Panc1 (cell line): ENCODE measurements at regions not wholly inside any gene's neighbourhood (a gene's known extent, or its start where the extent isn't known, plus 50 kb on each side); places are given as distances from the start of the nearest gene placed in this dataset.

Source experiments
- ATAC-seq: fragments of 200-7000 bp; cut with Tn5 transposase; 2 replicates; pipeline ENCODE4 v1.9.1; 2020; ENCODE audit warnings: mild to moderate bottlenecking, moderate library complexity
- BruUV-seq: library from RNA; stranded (reverse); fragments of 400-500 nt; replicated peaks from 2 replicates; lab custom pipeline; 2021; lab: Mats Ljungman, UMichigan
- CTCF ChIA-PET: fragments of 300-600 bp; sonication (Branson Sonifier 250); formaldehyde crosslinking; loops from one replicate; lab custom pipeline; 2022; ENCODE audit warnings: antibody characterized with exemption; lab: Charles Lee
- POLR2A ChIA-PET: fragments of 300-600 bp; sonication (Branson Sonifier 250); formaldehyde crosslinking; loops from one replicate; lab custom pipeline; 2022; ENCODE audit warnings: antibody characterized with exemption; lab: Charles Lee
- DNase-seq: peaks from one replicate; pipeline ENCODE4 v3.0.0-alpha.2; 2010; ENCODE audit warnings: low read depth, low spot score
- H3K27ac ChIP-seq: 2 replicates; pipeline ENCODE4 v1.5.1; 2011; ENCODE audit warnings: mild to moderate bottlenecking, low read length, inconsistent platforms
- H3K27me3 ChIP-seq: fragments of 200-500 bp; sonication (Bioruptor generic); 2 replicates; pipeline ENCODE4 v1.6.0; 2014; ENCODE audit warnings: low read length, inconsistent platforms; ENCODE audit not compliant: control insufficient read depth, insufficient read depth
- H3K36me3 ChIP-seq: fragments of 200-500 bp; sonication (Bioruptor generic); 2 replicates; pipeline ENCODE4 v1.5.1; 2014; ENCODE audit warnings: inconsistent platforms, mild to moderate bottlenecking, low read length, moderate library complexity; ENCODE audit not compliant: control insufficient read depth, insufficient read depth
- H3K4me1 ChIP-seq: 2 replicates; pipeline ENCODE4 v1.5.1; 2011; ENCODE audit warnings: inconsistent platforms, mild to moderate bottlenecking, low read length, moderate library complexity; ENCODE audit not compliant: control insufficient read depth, insufficient read depth
- H3K4me3 ChIP-seq, 2 experiments: 2 replicates each; pipeline ENCODE4 v1.5.1; 2011 to 2012; ENCODE audit warnings: low read depth in 2 of 2, low read length in 2 of 2, mild to moderate bottlenecking in 2 of 2, inconsistent platforms in 1 of 2, moderate library complexity in 1 of 2
- H3K9me3 ChIP-seq: fragments of 200-500 bp; sonication (Bioruptor generic); 2 replicates; pipeline ENCODE4 v1.5.1; 2014; ENCODE audit warnings: low read depth, mild to moderate bottlenecking, inconsistent platforms, low read length, moderate library complexity; ENCODE audit not compliant: control insufficient read depth, insufficient read depth
- CTCF ChIP-seq: fragments of 450-650 bp; IDR thresholded peaks from 2 replicates; pipeline ENCODE4 v1.5.1; 2017; ENCODE audit warnings: mild to moderate bottlenecking
- POLR2AphosphoS5 ChIP-seq: IDR thresholded peaks from 2 replicates; pipeline ENCODE4 v1.6.1; 2012; ENCODE audit warnings: mild to moderate bottlenecking, low read depth, low read length, moderate library complexity
- REST ChIP-seq, 2 experiments: IDR thresholded peaks; 2 replicates each; pipeline ENCODE4 v1.6.1; 2011 to 2012; ENCODE audit warnings: low read depth in 2 of 2, control low read depth in 1 of 2, low read length in 1 of 2, mild to moderate bottlenecking in 1 of 2, moderate library complexity in 1 of 2; ENCODE audit not compliant: insufficient read depth in 1 of 2
- SIN3A ChIP-seq: IDR thresholded peaks from 2 replicates; pipeline ENCODE4 v1.6.1; 2012; ENCODE audit warnings: low read depth, mild to moderate bottlenecking, low read length, moderate library complexity, borderline replicate concordance; ENCODE audit not compliant: insufficient read depth
- TCF7L2 ChIP-seq: IDR thresholded peaks from 2 replicates; pipeline ENCODE4 v1.6.1; 2011; ENCODE audit warnings: mild to moderate bottlenecking, low read depth, low read length, inconsistent platforms
- in situ Hi-C: cut with HindIII; loops from 2 replicates; pipeline ENCODE4 v1.10.0; 2016; ENCODE audit warnings: low sequenced_read_pairs, low pct_unique_long_range_greater_than_20kb
- intact Hi-C: fragments of 100-400 bp; cut with micrococcal nuclease; formaldehyde crosslinking; loops from one replicate; pipeline ENCODE4 v1.10.0; 2022; ENCODE audit not compliant: unreplicated experiment

DNA sequence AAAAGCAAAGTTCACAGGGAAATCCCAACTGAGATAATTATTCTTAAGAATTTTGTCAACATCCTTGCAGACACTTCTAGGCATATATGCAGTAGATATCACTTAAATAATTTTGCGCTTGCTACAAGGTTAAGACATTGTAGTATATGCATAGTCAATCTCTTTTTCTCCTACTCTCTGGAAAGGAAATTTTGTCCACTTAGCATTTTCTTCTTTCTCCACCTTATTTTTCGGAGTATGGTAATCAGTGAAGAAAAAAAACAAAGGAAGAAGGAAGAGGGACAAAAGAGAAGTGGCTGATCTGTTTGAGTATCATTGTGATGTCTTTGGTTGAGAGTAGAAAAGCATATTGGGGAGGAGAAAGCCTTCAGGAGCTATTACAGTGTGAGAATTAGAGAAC, 104.6 kb downstream of the LACC1 start:
- ChIA-PET CTCF (no interaction called here), POLR2A (no interaction called here)
- no TSS peak for BruUV-seq
- in situ Hi-C loops, result no loop called here
- Histone ChIP-seq H3K4me3 (no peak overlapping the region), H3K4me1 (no peaks in the 10 kb centered on the region), H3K27ac (no peak overlapping the region), H3K9me3 (no peaks in the 10 kb centered on the region), H3K27me3 (no peaks in the 10 kb centered on the region), H3K36me3 (no peaks in the 10 kb centered on the region)
- intact Hi-C loops, result no loop called here
- no peak for TF ChIP-seq CTCF
- no peak for TF ChIP-seq REST (IDR thresholded peaks at IDR 0.05; ENCODE audit: insufficient read depth in 1 of 2, low read depth in 2 of 2, low read length in 1 of 2)
- no peak for TF ChIP-seq SIN3A
- TF ChIP-seq POLR2AphosphoS5, result no peak
- TF ChIP-seq TCF7L2, result no peak
- DNase-seq (no peak), ATAC-seq (no peak)

- Histone ChIP-seq H3K27ac (no peak overlapping the region), H3K36me3 (no peaks in the 10 kb centered on the region), H3K4me3 (no peak overlapping the region), H3K4me1 (no peaks in the 10 kb centered on the region), H3K27me3 (no peaks in the 10 kb centered on the region), H3K9me3 (no peaks in the 10 kb centered on the region)
- BruUV-seq, result no TSS peak
- CTCF ChIA-PET, result no interaction called here
- TF ChIP-seq POLR2AphosphoS5 (no peak), CTCF (no peak), REST (IDR thresholded peaks at IDR 0.05; ENCODE audit: insufficient read depth in 1 of 2, low read depth in 2 of 2, low read length in 1 of 2) (no peak), TCF7L2 (no peak), SIN3A (no peak)
- ATAC-seq (no peak), DNase-seq (no peak)
- POLR2A ChIA-PET, result no interaction called here
- intact Hi-C loops (no loop called here), in situ Hi-C loops (no loop called here)
Measured at GRCh38 chr13:43985422-43986072, 105.8 kb downstream of the LACC1 start.
